ENCODE measurements at regions not wholly inside any gene's neighbourhood (a gene's known extent, or its start where the extent isn't known, plus 50 kb on each side); places are given as distances from the start of the nearest gene placed in this dataset.
A peak's percentile ranks its signal among the peaks of the same experiment; 100 is the strongest.

DNA sequence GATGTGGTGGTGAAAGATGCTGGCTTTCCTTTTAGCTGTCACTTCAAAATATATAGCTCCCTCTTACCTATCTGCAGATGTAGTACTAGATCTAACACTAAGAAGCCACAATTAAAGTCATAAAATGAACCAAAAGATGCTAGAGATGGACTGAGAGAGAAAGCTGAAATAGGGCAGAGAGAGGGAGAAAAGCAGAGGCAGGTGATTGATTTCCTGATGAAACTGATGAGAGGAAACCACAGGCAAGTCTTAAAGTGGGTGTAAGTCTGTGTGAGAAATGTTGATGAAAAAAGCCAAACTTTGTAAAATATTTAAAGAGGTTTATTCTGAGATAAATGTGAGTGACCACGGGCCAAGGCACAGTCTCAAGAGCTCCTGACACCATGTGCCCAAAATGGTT lies 194.3 kb upstream of the MBL2 start:
- TF ChIP-seq, protein P1, sequence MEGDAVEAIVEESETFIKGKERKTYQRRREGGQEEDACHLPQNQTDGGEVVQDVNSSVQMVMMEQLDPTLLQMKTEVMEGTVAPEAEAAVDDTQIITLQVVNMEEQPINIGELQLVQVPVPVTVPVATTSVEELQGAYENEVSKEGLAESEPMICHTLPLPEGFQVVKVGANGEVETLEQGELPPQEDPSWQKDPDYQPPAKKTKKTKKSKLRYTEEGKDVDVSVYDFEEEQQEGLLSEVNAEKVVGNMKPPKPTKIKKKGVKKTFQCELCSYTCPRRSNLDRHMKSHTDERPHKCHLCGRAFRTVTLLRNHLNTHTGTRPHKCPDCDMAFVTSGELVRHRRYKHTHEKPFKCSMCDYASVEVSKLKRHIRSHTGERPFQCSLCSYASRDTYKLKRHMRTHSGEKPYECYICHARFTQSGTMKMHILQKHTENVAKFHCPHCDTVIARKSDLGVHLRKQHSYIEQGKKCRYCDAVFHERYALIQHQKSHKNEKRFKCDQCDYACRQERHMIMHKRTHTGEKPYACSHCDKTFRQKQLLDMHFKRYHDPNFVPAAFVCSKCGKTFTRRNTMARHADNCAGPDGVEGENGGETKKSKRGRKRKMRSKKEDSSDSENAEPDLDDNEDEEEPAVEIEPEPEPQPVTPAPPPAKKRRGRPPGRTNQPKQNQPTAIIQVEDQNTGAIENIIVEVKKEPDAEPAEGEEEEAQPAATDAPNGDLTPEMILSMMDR (conservative IDR thresholded peaks at IDR 0.05) = no peak
- H2BK120ac ChIP-seq (ENCODE audit: low read depth, low read length, poor library complexity, severe bottlenecking) = no peak overlapping the region
- no peaks in the 10 kb centered on the region for H3K79me2 ChIP-seq (ENCODE audit: insufficient read depth, low read length)
- DNase-seq = no peak
- no peak overlapping the region for H3K4me2 ChIP-seq (ENCODE audit: insufficient read depth, insufficient read length, low read length)
- no peak overlapping the region for H4K5ac ChIP-seq (ENCODE audit: insufficient read length, low read depth, low read length)
- peaks cover 12 to 15% of the 10 kb centered on the region in 2 experiments for H3K9me3 Mint-ChIP-seq
- H3T11ph ChIP-seq (ENCODE audit: low read length) = no peak overlapping the region
- no peak overlapping the region; a peak in 1 of 5 replicates for H3K4me3 Mint-ChIP-seq
- H3K18ac ChIP-seq (ENCODE audit: insufficient read length, low read depth, low read length) = no peak overlapping the region
- no peak overlapping the region for H4K91ac ChIP-seq (ENCODE audit: insufficient read length, low read depth, low read length)
- H2BK20ac ChIP-seq (ENCODE audit: low read depth, low read length, poor library complexity, severe bottlenecking) = peak overlapping the region; percentile 94
- no peak overlapping the region for H3K56ac ChIP-seq (ENCODE audit: insufficient read length, low read depth, low read length)
- H3K27me3 ChIP-seq (ENCODE audit: insufficient read depth, low read length) = no peaks in the 10 kb centered on the region
- no peak overlapping the region for H2AFZ ChIP-seq (ENCODE audit: low read length)
- no peak overlapping the region for H2AK5ac ChIP-seq (ENCODE audit: insufficient read length, low read length)
- peaks cover 44 to 46% of the 10 kb centered on the region in 2 experiments for H3K4me1 Mint-ChIP-seq
- H3K4ac ChIP-seq (ENCODE audit: low read depth, low read length) = no peak overlapping the region
- H3K23me2 ChIP-seq (ENCODE audit: insufficient read length, low read depth, low read length, poor library complexity, severe bottlenecking) = no peaks in the 10 kb centered on the region
- H3K4me1 ChIP-seq (ENCODE audit: insufficient read depth, low read length) = peaks cover 8% of the 10 kb centered on the region
- H2BK5ac ChIP-seq (ENCODE audit: insufficient read length, low read length) = no peak overlapping the region
- H3K23ac ChIP-seq (ENCODE audit: insufficient read length, low read depth, low read length) = no peak overlapping the region
- peaks cover 13 to 24% (median 18%) of the 10 kb centered on the region in 3 experiments for H3K36me3 Mint-ChIP-seq (ENCODE audit: insufficient read depth in 1 of 3, low read depth in 3 of 3)
- peak overlapping the region; percentile 34 to 98 (median 97) for H3K27ac Mint-ChIP-seq
- H3K14ac ChIP-seq (ENCODE audit: insufficient read depth, low read length) = no peak overlapping the region
- no peaks in the 10 kb centered on the region for H4K20me1 ChIP-seq (ENCODE audit: control insufficient read depth, insufficient read depth, insufficient read length)
- H2BK12ac ChIP-seq (ENCODE audit: insufficient read length, low read depth, low read length) = no peak overlapping the region
- no CpG with 5 or more reads among the region's 1 CpG for WGBS (ENCODE audit: extremely low coverage, insufficient read length, low lambda C conversion rate)
- H3K27me3 Mint-ChIP-seq (ENCODE audit: low read depth) = no peaks in the 10 kb centered on the region
- no peak overlapping the region for H4K8ac ChIP-seq (replicated peaks; ENCODE audit: insufficient read length, low read depth, low read length)
- H3K27ac ChIP-seq (ENCODE audit: insufficient read length, low read depth, low read length) = peak overlapping the region; percentile 94
- H2BK15ac ChIP-seq (ENCODE audit: low read depth, low read length) = no peak overlapping the region
- no peaks in the 10 kb centered on the region for H3K79me1 ChIP-seq (ENCODE audit: insufficient read depth, low read depth, low read length, poor library complexity, severe bottlenecking)
- H3K9ac ChIP-seq (ENCODE audit: extremely low read depth, insufficient read length, low read length) = no peak overlapping the region
- peaks cover 8% of the 10 kb centered on the region for H3K9me3 ChIP-seq (ENCODE audit: control insufficient read depth, low read depth, low read length)
